Stimulated activated naive B cell treated with anti-CD40 and anti-IgM and Interleukin-4, amounts not matched to agents 10 μg/mL and 1 μg/mL and 100 μg/mL, for 72 hours (primary cell): ENCODE measurements at regions not wholly inside any gene's neighbourhood (a gene's known extent, or its start where the extent isn't known, plus 50 kb on each side); places are given as distances from the start of the nearest gene placed in this dataset.
"Not testable (repeated sequence)": the region's sequence is repeated elsewhere in the genome, so short reads cannot be mapped to it uniquely, and the experiment has no call there.

ENCODE experiments used
- ATAC-seq, 2 donors: fragments of 150-1000 bp; cut with Tn5 transposase; replicated peaks; 2 replicates each; pipeline ENCODE4 v1.10.0; 2021; ENCODE audit warnings: moderate library complexity in 1 of 2
- DNase-seq: peaks from one replicate; pipeline ENCODE4 v3.0.0; 2021
- H3K27ac Mint-ChIP-seq: one replicate; pipeline ENCODE4 v1.8.0; 2022; ENCODE audit warnings: mild to moderate bottlenecking, mixed read lengths
- H3K27me3 Mint-ChIP-seq, 2 donors: one replicate each; pipeline ENCODE4 v1.8.0; 2022; ENCODE audit warnings: mixed read lengths in 2 of 2
- H3K36me3 Mint-ChIP-seq, 2 donors: one replicate each; pipeline ENCODE4 v1.8.0; 2022; ENCODE audit warnings: mixed read lengths in 2 of 2, mild to moderate bottlenecking in 1 of 2
- H3K4me1 Mint-ChIP-seq, 2 donors: one replicate each; pipeline ENCODE4 v1.8.0; 2022; ENCODE audit warnings: mixed read lengths in 2 of 2, mild to moderate bottlenecking in 1 of 2
- H3K4me3 Mint-ChIP-seq, 2 donors: one replicate each; pipeline ENCODE4 v1.8.0; 2022; ENCODE audit warnings: mild to moderate bottlenecking in 2 of 2, mixed read lengths in 2 of 2, moderate library complexity in 1 of 2
- H3K9me3 Mint-ChIP-seq, 2 donors: one replicate each; pipeline ENCODE4 v1.8.0; 2022; ENCODE audit warnings: mixed read lengths in 2 of 2, mild to moderate bottlenecking in 1 of 2

- H3K4me3 Mint-ChIP-seq, result no peak overlapping the region
- peaks cover 4% of the 10 kb centered on the region in 2 donors for H3K27me3 Mint-ChIP-seq
- ATAC-seq, result no peak
These were observed 259.8 kb upstream of the ATP5MC3 start for GRCh38 chr2:175441181-175441761.

GRCh38 chr2:175439416-175439815, 257.9 kb upstream of the ATP5MC3 start:
- H3K9me3 Mint-ChIP-seq, result no peaks in the 10 kb centered on the region
- no peak overlapping the region for H3K4me3 Mint-ChIP-seq
- ATAC-seq (no peak), DNase-seq (no peak)
- H3K36me3 Mint-ChIP-seq, result no peaks in the 10 kb centered on the region
- H3K27me3 Mint-ChIP-seq, result peaks cover 4% of the 10 kb centered on the region in 2 donors
- H3K27ac Mint-ChIP-seq, result no peak overlapping the region
- no peaks in the 10 kb centered on the region for H3K4me1 Mint-ChIP-seq

More at GRCh38 chr2:175441181-175441761, 259.8 kb upstream of the ATP5MC3 start:
- H3K9me3 Mint-ChIP-seq, result no peaks in the 10 kb centered on the region
- no peaks in the 10 kb centered on the region for H3K4me1 Mint-ChIP-seq
- no peak overlapping the region for H3K27ac Mint-ChIP-seq
- no peaks in the 10 kb centered on the region for H3K36me3 Mint-ChIP-seq
- no peak for DNase-seq

- DNase-seq, result no peak
- peaks cover under 1 to 4% of the 10 kb centered on the region in 2 donors for H3K27me3 Mint-ChIP-seq
These were observed 255.7 kb upstream of the ATP5MC3 start for GRCh38 chr2:175437167-175437566.

GRCh38 chr2:175436076-175436475, 254.6 kb upstream of the ATP5MC3 start:
- peaks cover 0 to 4% of the 10 kb centered on the region in 2 donors for H3K27me3 Mint-ChIP-seq
- DNase-seq, result no peak
- no peak overlapping the region for H3K4me3 Mint-ChIP-seq
- H3K4me1 Mint-ChIP-seq, result no peaks in the 10 kb centered on the region
- no peaks in the 10 kb centered on the region for H3K9me3 Mint-ChIP-seq
- ATAC-seq, result no peak
- H3K27ac Mint-ChIP-seq, result no peak overlapping the region
- H3K36me3 Mint-ChIP-seq, result no peaks in the 10 kb centered on the region

More at GRCh38 chr2:175437167-175437566, 255.7 kb upstream of the ATP5MC3 start:
- Mint-ChIP-seq H3K4me1 (no peaks in the 10 kb centered on the region), H3K27ac (no peak overlapping the region), H3K9me3 (no peaks in the 10 kb centered on the region), H3K36me3 (no peaks in the 10 kb centered on the region), H3K4me3 (no peak overlapping the region)
- no peak for ATAC-seq

- Mint-ChIP-seq H3K4me3 (no peak overlapping the region), H3K27me3 (peaks cover 0 to 4% of the 10 kb centered on the region in 2 donors), H3K36me3 (no peaks in the 10 kb centered on the region), H3K4me1 (no peaks in the 10 kb centered on the region), H3K9me3 (peaks cover 0 to 2% of the 10 kb centered on the region in 2 donors), H3K27ac (no peak overlapping the region)
- no peak for DNase-seq
- ATAC-seq, result no peak
These were observed 253.5 kb upstream of the ATP5MC3 start for GRCh38 chr2:175435012-175435411.

- H3K27me3 Mint-ChIP-seq, result no peaks in the 10 kb centered on the region
- ATAC-seq, result no peak
- H3K36me3 Mint-ChIP-seq, result no peaks in the 10 kb centered on the region
- DNase-seq, result no peak
- no peak overlapping the region for H3K4me3 Mint-ChIP-seq
- H3K9me3 Mint-ChIP-seq, result peaks cover 0 to 8% of the 10 kb centered on the region in 2 donors
- H3K27ac Mint-ChIP-seq, result no peak overlapping the region
- no peaks in the 10 kb centered on the region for H3K4me1 Mint-ChIP-seq
These were observed 251.3 kb upstream of the ATP5MC3 start for GRCh38 chr2:175432793-175433192.

- no peaks in the 10 kb centered on the region for H3K36me3 Mint-ChIP-seq
- DNase-seq (no peak), ATAC-seq (no peak)
- no peaks in the 10 kb centered on the region for H3K27me3 Mint-ChIP-seq
- no peak overlapping the region for H3K4me3 Mint-ChIP-seq
- peaks cover 0 to 8% of the 10 kb centered on the region in 2 donors for H3K9me3 Mint-ChIP-seq
- H3K27ac Mint-ChIP-seq, result no peak overlapping the region
- H3K4me1 Mint-ChIP-seq, result no peaks in the 10 kb centered on the region
These were observed 250.5 kb upstream of the ATP5MC3 start for GRCh38 chr2:175432021-175432420.

GRCh38 chr2:175431101-175431946, 249.8 kb upstream of the ATP5MC3 start:
- no peaks in the 10 kb centered on the region for H3K36me3 Mint-ChIP-seq
- no peak for DNase-seq
- H3K4me1 Mint-ChIP-seq, result no peaks in the 10 kb centered on the region
- no peaks in the 10 kb centered on the region for H3K27me3 Mint-ChIP-seq
- peaks cover 0 to 8% of the 10 kb centered on the region in 2 donors for H3K9me3 Mint-ChIP-seq
- no peak for ATAC-seq
- H3K4me3 Mint-ChIP-seq, result no peak overlapping the region
- H3K27ac Mint-ChIP-seq, result no peak overlapping the region

- no peak overlapping the region for H3K27ac Mint-ChIP-seq
- no peak for ATAC-seq
- no peak for DNase-seq
- H3K9me3 Mint-ChIP-seq, result peaks cover 0 to 10% of the 10 kb centered on the region in 2 donors
- peaks cover 0 to 5% of the 10 kb centered on the region in 2 donors for H3K27me3 Mint-ChIP-seq
- H3K4me1 Mint-ChIP-seq, result no peaks in the 10 kb centered on the region
- no peaks in the 10 kb centered on the region for H3K36me3 Mint-ChIP-seq
- no peak overlapping the region for H3K4me3 Mint-ChIP-seq
These were observed 248.7 kb upstream of the ATP5MC3 start for GRCh38 chr2:175430236-175430635.

GRCh38 chr2:175418224-175418835, 236.8 kb upstream of the ATP5MC3 start:
- no peaks in the 10 kb centered on the region for H3K9me3 Mint-ChIP-seq
- peaks cover 8% of the 10 kb centered on the region in 2 donors for H3K27me3 Mint-ChIP-seq
- peaks cover 0 to 2% of the 10 kb centered on the region in 2 donors for H3K4me1 Mint-ChIP-seq
- H3K27ac Mint-ChIP-seq, result no peak overlapping the region
- ATAC-seq, result no peak
- H3K4me3 Mint-ChIP-seq, result no peak overlapping the region
- no peak for DNase-seq
- H3K36me3 Mint-ChIP-seq, result no peaks in the 10 kb centered on the region

GRCh38 chr2:175414882-175415487, 233.5 kb upstream of the ATP5MC3 start:
- no peaks in the 10 kb centered on the region for H3K9me3 Mint-ChIP-seq
- DNase-seq, result no peak
- no peak for ATAC-seq
- no peak overlapping the region for H3K27ac Mint-ChIP-seq
- H3K4me3 Mint-ChIP-seq, result no peak overlapping the region
- H3K27me3 Mint-ChIP-seq, result no peaks in the 10 kb centered on the region
- peaks cover 0 to 2% of the 10 kb centered on the region in 2 donors for H3K4me1 Mint-ChIP-seq
- H3K36me3 Mint-ChIP-seq, result no peaks in the 10 kb centered on the region

GRCh38 chr2:175414191-175414881, 232.8 kb upstream of the ATP5MC3 start:
- ATAC-seq, result no peak
- DNase-seq, result no peak
- H3K9me3 Mint-ChIP-seq, result no peaks in the 10 kb centered on the region
- no peaks in the 10 kb centered on the region for H3K36me3 Mint-ChIP-seq
- no peaks in the 10 kb centered on the region for H3K27me3 Mint-ChIP-seq
- no peaks in the 10 kb centered on the region for H3K4me1 Mint-ChIP-seq
- H3K4me3 Mint-ChIP-seq, result no peak overlapping the region
- no peak overlapping the region for H3K27ac Mint-ChIP-seq

- H3K27ac Mint-ChIP-seq, H3K27me3 Mint-ChIP-seq, ATAC-seq, DNase-seq, H3K4me1 Mint-ChIP-seq, H3K4me3 Mint-ChIP-seq, H3K9me3 Mint-ChIP-seq, H3K36me3 Mint-ChIP-seq: not testable (repeated sequence)
These were observed 229.4 kb upstream of the ATP5MC3 start for GRCh38 chr2:175410941-175411340.

- peaks cover 0 to 11% of the 10 kb centered on the region in 2 donors for H3K27me3 Mint-ChIP-seq
- DNase-seq, result no peak
- H3K4me3 Mint-ChIP-seq, result no peak overlapping the region
- no peaks in the 10 kb centered on the region for H3K4me1 Mint-ChIP-seq
- no peaks in the 10 kb centered on the region for H3K36me3 Mint-ChIP-seq
- ATAC-seq, result no peak
- no peaks in the 10 kb centered on the region for H3K9me3 Mint-ChIP-seq
- H3K27ac Mint-ChIP-seq, result no peak overlapping the region
These were observed 223.3 kb upstream of the ATP5MC3 start for GRCh38 chr2:175404839-175405238.
